Loucy (cell line): ENCODE measurements at regions not wholly inside any gene's neighbourhood (a gene's known extent, or its start where the extent isn't known, plus 50 kb on each side); places are given as distances from the start of the nearest gene placed in this dataset.

Source experiments
- H2AFZ ChIP-seq: fragments of 200-600 bp; sonication (generic); 2 replicates; pipeline ENCODE4 v1.6.0; 2016; ENCODE audit warnings: antibody characterized with exemption, mild to moderate bottlenecking, low read length, moderate library complexity
- H3F3A ChIP-seq: fragments of 200-600 bp; 2 replicates; pipeline ENCODE4 v1.6.0; 2016; ENCODE audit warnings: antibody characterized with exemption, low read depth, mild to moderate bottlenecking
- H3K27me3 ChIP-seq: fragments of 200-600 bp; sonication (generic); 2 replicates; pipeline ENCODE4 v1.6.1; 2014; ENCODE audit warnings: low read length, mild to moderate bottlenecking; ENCODE audit not compliant: insufficient read depth, poor library complexity, severe bottlenecking
- H3K36me3 ChIP-seq: fragments of 200-600 bp; sonication (generic); 2 replicates; pipeline ENCODE4 v1.6.1; 2016; ENCODE audit warnings: low read length; ENCODE audit not compliant: insufficient read depth
- H3K4me1 ChIP-seq: fragments of 200-600 bp; sonication (generic); 2 replicates; pipeline ENCODE4 v1.5.1; 2014; ENCODE audit warnings: low read length, mild to moderate bottlenecking; ENCODE audit not compliant: insufficient read depth, poor library complexity, severe bottlenecking
- H3K4me2 ChIP-seq: fragments of 200-600 bp; sonication (generic); 2 replicates; pipeline ENCODE4 v1.6.0; 2014; ENCODE audit warnings: antibody characterized with exemption, low read length, low read depth, mild to moderate bottlenecking; ENCODE audit not compliant: poor library complexity, severe bottlenecking
- H3K4me3 ChIP-seq: fragments of 200-600 bp; sonication (generic); 2 replicates; pipeline ENCODE4 v1.5.1; 2014; ENCODE audit warnings: low read length, mild to moderate bottlenecking, mixed read lengths; ENCODE audit not compliant: poor library complexity, severe bottlenecking
- H3K79me2 ChIP-seq: fragments of 200-600 bp; sonication (generic); 2 replicates; pipeline ENCODE4 v1.6.1; 2014; ENCODE audit warnings: low read length; ENCODE audit not compliant: insufficient read depth
- H3K9ac ChIP-seq: fragments of 200-600 bp; sonication (generic); 2 replicates; pipeline ENCODE4 v1.6.0; 2014; ENCODE audit warnings: mild to moderate bottlenecking, low read depth, low read length, moderate library complexity; ENCODE audit not compliant: poor library complexity, severe bottlenecking
- H3K9me2 ChIP-seq: fragments of 200-600 bp; sonication (generic); replicated peaks from 2 replicates; pipeline ENCODE4 v1.6.1; 2016; ENCODE audit warnings: low read depth, low read length, mixed read lengths
- H3K9me3 ChIP-seq: fragments of 200-600 bp; sonication (generic); 2 replicates; pipeline ENCODE4 v1.6.1; 2014; ENCODE audit warnings: mild to moderate bottlenecking, antibody characterized with exemption, low read length, low read depth; ENCODE audit not compliant: insufficient read depth
- H4K20me1 ChIP-seq: fragments of 200-600 bp; sonication (generic); 2 replicates; pipeline ENCODE4 v1.6.0; 2014; ENCODE audit warnings: antibody characterized with exemption, low read length, mild to moderate bottlenecking; ENCODE audit not compliant: insufficient read depth, poor library complexity, severe bottlenecking
- EZH2phosphoT487 ChIP-seq: fragments of 200-600 bp; IDR thresholded peaks from 2 replicates; pipeline ENCODE4 v1.6.1; 2018; ENCODE audit warnings: antibody characterized with exemption, mild to moderate bottlenecking, moderate library complexity, borderline replicate concordance
- TF ChIP-seq, protein P1 (sequence below): fragments of 200-600 bp; sonication (generic); conservative IDR thresholded peaks from 2 replicates; pipeline ENCODE4 v1.5.1; 2014; ENCODE audit warnings: mild to moderate bottlenecking, antibody characterized with exemption, low read length

DNA sequence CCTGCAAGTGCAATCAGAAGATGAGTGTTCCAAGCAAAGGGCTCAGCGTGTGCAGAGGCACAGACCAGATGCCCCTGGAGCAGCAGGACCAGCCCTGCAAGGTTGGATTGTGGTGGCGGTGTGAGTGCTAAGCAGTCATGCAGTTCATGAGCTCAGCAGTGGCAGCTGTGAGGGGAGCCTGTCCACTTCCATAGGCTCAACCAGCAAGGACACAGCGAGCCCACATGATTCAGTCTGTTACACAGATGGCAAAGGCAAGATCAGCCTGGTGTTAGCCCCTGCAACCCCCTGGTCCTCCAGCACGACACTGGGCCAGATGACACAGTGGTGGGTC lies 95.9 kb upstream of the PRR23E start:
- Histone ChIP-seq H3K79me2 (no peaks in the 10 kb centered on the region), H3K9me2 (no peaks in the 10 kb centered on the region), H2AFZ (no peak overlapping the region), H3K4me3 (no peak overlapping the region), H3F3A (no peaks in the 10 kb centered on the region), H4K20me1 (no peaks in the 10 kb centered on the region), H3K4me1 (no peaks in the 10 kb centered on the region), H3K4me2 (no peak overlapping the region), H3K9me3 (no peaks in the 10 kb centered on the region), H3K9ac (no peak overlapping the region), H3K27me3 (no peaks in the 10 kb centered on the region), H3K36me3 (no peaks in the 10 kb centered on the region)
- TF ChIP-seq, protein P1, sequence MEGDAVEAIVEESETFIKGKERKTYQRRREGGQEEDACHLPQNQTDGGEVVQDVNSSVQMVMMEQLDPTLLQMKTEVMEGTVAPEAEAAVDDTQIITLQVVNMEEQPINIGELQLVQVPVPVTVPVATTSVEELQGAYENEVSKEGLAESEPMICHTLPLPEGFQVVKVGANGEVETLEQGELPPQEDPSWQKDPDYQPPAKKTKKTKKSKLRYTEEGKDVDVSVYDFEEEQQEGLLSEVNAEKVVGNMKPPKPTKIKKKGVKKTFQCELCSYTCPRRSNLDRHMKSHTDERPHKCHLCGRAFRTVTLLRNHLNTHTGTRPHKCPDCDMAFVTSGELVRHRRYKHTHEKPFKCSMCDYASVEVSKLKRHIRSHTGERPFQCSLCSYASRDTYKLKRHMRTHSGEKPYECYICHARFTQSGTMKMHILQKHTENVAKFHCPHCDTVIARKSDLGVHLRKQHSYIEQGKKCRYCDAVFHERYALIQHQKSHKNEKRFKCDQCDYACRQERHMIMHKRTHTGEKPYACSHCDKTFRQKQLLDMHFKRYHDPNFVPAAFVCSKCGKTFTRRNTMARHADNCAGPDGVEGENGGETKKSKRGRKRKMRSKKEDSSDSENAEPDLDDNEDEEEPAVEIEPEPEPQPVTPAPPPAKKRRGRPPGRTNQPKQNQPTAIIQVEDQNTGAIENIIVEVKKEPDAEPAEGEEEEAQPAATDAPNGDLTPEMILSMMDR: no peak

DNA sequence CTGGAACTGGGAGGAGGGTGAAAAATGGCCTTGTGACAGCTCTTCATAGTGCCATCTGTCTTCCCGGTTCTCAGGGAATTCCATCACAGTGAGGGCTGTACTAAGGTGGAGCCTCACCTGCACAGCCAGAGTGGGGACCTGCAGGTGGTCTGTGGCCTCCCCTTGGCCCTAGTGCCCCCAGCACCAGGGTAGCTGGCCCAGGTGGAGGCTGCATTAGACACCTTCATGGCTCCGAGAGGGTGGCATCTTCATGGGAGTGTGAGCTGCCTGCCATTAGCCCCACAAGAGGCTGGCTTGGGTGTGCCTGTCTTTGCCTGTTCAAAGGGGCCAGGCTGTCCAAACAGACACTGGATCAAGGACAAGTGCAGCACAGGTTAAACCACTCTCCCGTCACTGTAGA lies 95.5 kb upstream of the PRR23E start:
- H3K4me1 ChIP-seq: no peaks in the 10 kb centered on the region
- H3K79me2 ChIP-seq: no peaks in the 10 kb centered on the region
- H3K4me2 ChIP-seq: no peak overlapping the region
- no peaks in the 10 kb centered on the region for H4K20me1 ChIP-seq
- H3K27me3 ChIP-seq: no peaks in the 10 kb centered on the region
- TF ChIP-seq, protein P1: no peak
- TF ChIP-seq EZH2phosphoT487: no peak
- H3K4me3 ChIP-seq: no peak overlapping the region
- H3K9ac ChIP-seq: no peak overlapping the region
- no peak overlapping the region for H2AFZ ChIP-seq
- no peaks in the 10 kb centered on the region for H3F3A ChIP-seq
- H3K9me3 ChIP-seq: no peaks in the 10 kb centered on the region
- H3K9me2 ChIP-seq: no peaks in the 10 kb centered on the region
- H3K36me3 ChIP-seq: no peaks in the 10 kb centered on the region

DNA sequence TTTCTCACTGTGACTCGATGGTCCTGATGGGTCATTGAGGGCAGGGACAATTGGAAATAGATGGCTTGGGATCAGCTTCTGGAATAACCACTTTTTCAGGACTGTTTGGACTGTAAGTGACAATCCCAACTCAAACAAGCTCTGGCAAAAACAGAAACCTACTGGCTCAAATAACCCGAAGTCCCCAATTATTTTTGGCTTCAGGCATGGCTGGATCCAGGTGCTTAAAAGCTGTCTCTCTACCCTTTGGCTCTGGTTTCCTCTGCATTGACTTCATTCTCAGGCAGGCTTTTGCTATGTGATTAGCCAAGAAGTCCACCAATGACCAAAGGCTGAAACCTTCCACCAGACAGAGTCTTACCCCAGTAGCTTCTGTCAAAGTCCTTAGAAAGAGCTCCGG lies 92.9 kb upstream of the PRR23E start:
- Histone ChIP-seq H4K20me1 (no peaks in the 10 kb centered on the region), H3K4me1 (no peaks in the 10 kb centered on the region), H3F3A (no peaks in the 10 kb centered on the region), H3K9me2 (no peaks in the 10 kb centered on the region), H3K79me2 (no peaks in the 10 kb centered on the region), H3K9ac (no peak overlapping the region), H3K36me3 (no peaks in the 10 kb centered on the region), H3K4me3 (no peak overlapping the region), H3K4me2 (no peak overlapping the region), H3K9me3 (no peaks in the 10 kb centered on the region), H3K27me3 (no peaks in the 10 kb centered on the region), H2AFZ (no peak overlapping the region)
- no peak for TF ChIP-seq EZH2phosphoT487
- TF ChIP-seq, protein P1: no peak
